ENCODE measurements at regions not wholly inside any gene's neighbourhood (a gene's known extent, or its start where the extent isn't known, plus 50 kb on each side); places are given as distances from the start of the nearest gene placed in this dataset.

DNA sequence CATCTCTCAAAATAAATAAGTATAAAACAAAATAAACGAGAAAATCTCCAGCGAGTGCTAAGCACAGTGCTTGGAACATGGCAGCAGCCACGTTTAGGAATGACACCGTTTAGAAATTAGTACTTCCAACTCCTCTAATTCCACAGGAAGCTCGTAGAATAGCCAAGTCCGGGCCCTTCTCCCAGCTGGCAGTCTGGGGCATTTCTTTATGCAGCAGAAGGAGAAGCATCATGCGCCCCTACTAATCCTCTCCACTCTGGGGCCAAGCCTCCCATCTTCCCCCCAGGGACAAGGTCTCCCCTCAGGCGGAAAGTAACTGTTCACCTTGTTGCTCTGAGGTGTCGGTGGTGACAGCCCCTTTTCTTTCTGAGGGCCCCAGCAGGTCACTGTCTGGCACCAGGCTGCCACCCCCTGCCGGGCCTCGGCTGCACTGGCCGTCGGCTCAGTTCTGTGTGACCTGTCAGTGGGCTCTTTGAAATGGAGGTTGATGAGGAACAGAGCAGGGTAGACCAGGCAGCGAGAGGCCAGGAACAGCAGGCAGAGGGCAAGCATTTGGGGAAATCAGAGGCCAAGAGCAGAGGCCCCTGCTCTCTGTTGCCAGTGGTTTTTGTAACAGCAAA, 113.5 kb upstream of the WWC1 start:
- no peak overlapping the region for H3K4me3 ChIP-seq (ENCODE audit: low read length)
- no peak for TF ChIP-seq ZNF274 (IDR thresholded peaks at IDR 0.05; ENCODE audit: low read depth, low read length)

GRCh38 chr5:168179192-168179593, 112.3 kb upstream of the WWC1 start:
- no peak overlapping the region for H3K4me3 ChIP-seq (ENCODE audit: low read length)
- TF ChIP-seq ZNF274 (IDR thresholded peaks at IDR 0.05; ENCODE audit: low read depth, low read length), result no peak

- TF ChIP-seq ZNF274 (IDR thresholded peaks at IDR 0.05; ENCODE audit: low read depth, low read length), result no peak
- H3K4me3 ChIP-seq (ENCODE audit: low read length), result no peak overlapping the region
Measured at GRCh38 chr5:168182269-168182668, 109.2 kb upstream of the WWC1 start.

- TF ChIP-seq ZNF274 (IDR thresholded peaks at IDR 0.05; ENCODE audit: low read depth, low read length), result no peak
Measured at GRCh38 chr5:168184103-168184502, 107.3 kb upstream of the WWC1 start.

GRCh38 chr5:168186289-168187074, 105.0 kb upstream of the WWC1 start:
- TF ChIP-seq ZNF274 (IDR thresholded peaks at IDR 0.05; ENCODE audit: low read depth, low read length), result no peak
- H3K4me3 ChIP-seq (ENCODE audit: low read length), result no peak overlapping the region

More at GRCh38 chr5:168184103-168184502, 107.3 kb upstream of the WWC1 start:
- no peak overlapping the region for H3K4me3 ChIP-seq (ENCODE audit: low read length)

DNA sequence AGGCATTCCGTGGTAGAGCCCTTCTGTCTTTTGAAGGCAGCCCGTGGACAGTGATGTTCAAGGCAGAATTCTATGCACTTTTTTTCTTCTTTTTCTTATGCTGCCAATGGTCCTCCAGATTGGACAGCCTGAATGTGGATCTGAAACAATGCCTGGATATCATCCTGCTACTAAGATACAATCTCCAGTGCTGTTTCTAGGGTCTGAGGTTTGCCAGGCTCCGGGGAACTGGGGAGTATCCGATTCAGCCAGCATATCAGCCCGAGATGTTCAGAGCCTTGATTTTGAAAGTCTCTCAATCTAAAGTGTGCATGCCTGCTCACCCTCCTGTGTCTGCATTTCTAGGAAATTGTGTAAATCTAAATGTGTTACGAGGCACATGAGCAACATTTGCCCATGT, 103.8 kb upstream of the WWC1 start:
- H3K4me3 ChIP-seq (ENCODE audit: low read length), result no peak overlapping the region
- TF ChIP-seq ZNF274 (IDR thresholded peaks at IDR 0.05; ENCODE audit: low read depth, low read length), result no peak

GRCh38 chr5:168188182-168188581, 103.3 kb upstream of the WWC1 start:
- no peak overlapping the region for H3K4me3 ChIP-seq (ENCODE audit: low read length)
- TF ChIP-seq ZNF274 (IDR thresholded peaks at IDR 0.05; ENCODE audit: low read depth, low read length), result no peak

- no peak overlapping the region for H3K4me3 ChIP-seq (ENCODE audit: low read length)
- no peak for TF ChIP-seq ZNF274 (IDR thresholded peaks at IDR 0.05; ENCODE audit: low read depth, low read length)
Measured at GRCh38 chr5:168192120-168192519, 99.3 kb upstream of the WWC1 start.

DNA sequence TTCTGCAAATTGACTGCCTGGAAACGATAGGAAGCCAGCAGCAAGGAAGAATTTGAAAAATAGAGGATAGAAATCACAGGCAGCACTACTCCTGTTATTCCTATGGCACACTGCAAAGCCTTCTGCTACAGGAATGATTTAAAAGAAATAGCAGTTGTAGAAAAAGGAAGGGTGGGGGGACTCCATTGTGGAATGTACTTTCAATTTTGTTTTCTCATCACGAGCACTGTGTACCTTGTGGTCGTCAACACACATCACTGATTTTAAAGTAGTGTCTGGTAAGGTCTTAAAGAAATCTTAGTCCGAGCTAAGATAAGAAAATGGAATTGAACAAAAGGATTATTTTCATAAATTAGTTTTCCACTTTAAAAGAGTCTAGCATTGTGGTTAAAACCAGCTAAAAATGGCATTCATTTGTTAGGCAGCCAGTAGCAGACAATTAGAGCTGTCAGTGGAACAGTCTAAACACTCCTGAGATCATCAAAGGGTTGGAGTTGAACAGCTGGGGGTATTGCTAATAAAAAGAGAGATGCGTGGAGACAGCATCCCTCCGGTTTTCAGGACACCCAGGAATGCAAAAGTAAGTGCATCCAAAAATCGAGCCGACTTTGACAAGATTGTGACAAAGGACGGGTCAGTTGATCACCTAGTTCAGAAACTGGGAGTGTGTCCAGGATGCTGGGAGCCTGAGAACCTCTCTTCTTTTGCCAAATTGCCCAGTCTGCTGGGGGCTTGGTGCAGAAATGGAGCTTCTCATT, 97.8 kb upstream of the WWC1 start:
- no peak overlapping the region for H3K4me3 ChIP-seq (ENCODE audit: low read length)
- TF ChIP-seq ZNF274 (IDR thresholded peaks at IDR 0.05; ENCODE audit: low read depth, low read length), result no peak

- TF ChIP-seq ZNF274 (IDR thresholded peaks at IDR 0.05; ENCODE audit: low read depth, low read length), result no peak
Measured at GRCh38 chr5:168195110-168195509, 96.3 kb upstream of the WWC1 start.

GRCh38 chr5:168198359-168198758, 93.1 kb upstream of the WWC1 start:
- H3K4me3 ChIP-seq (ENCODE audit: low read length), result no peak overlapping the region
- TF ChIP-seq ZNF274 (IDR thresholded peaks at IDR 0.05; ENCODE audit: low read depth, low read length), result no peak

More at GRCh38 chr5:168195110-168195509, 96.3 kb upstream of the WWC1 start:
- no peak overlapping the region for H3K4me3 ChIP-seq (ENCODE audit: low read length)

- TF ChIP-seq ZNF274 (IDR thresholded peaks at IDR 0.05; ENCODE audit: low read depth, low read length), result no peak
- H3K4me3 ChIP-seq (ENCODE audit: low read length), result no peak overlapping the region
Measured at GRCh38 chr5:168202996-168203395, 88.4 kb upstream of the WWC1 start.

GRCh38 chr5:168204165-168204564, 87.3 kb upstream of the WWC1 start:
- no peak for TF ChIP-seq ZNF274 (IDR thresholded peaks at IDR 0.05; ENCODE audit: low read depth, low read length)

DNA sequence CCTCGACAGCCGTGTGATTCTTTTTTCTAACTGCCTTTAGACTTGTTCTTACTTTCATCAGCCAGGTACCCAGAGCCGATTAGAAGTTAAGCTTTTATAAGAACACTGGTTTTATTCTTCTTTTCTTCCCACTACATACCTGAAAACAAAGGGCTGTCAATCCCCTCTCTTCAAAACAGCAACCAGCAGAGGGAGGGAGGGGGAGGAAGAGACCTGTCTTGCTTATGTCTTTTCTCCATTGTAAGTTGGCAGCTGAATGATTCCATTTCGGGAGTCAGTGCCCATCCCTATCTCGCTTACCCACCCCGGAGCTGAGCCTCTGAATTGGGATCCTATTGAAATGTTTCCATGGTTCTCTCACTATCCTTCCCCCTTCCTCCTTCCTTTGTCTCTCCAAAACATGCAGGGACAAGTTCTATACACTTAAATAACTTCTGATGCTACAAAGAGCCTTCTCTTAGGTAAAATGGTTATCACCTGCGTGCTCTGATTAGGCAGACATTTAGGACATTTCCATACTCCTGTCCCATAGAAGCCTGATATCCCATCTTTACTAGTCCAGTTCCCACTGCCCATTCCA, 83.9 kb upstream of the WWC1 start:
- no peak overlapping the region for H3K4me3 ChIP-seq (ENCODE audit: low read length)
- TF ChIP-seq ZNF274 (IDR thresholded peaks at IDR 0.05; ENCODE audit: low read depth, low read length), result no peak

More at GRCh38 chr5:168204165-168204564, 87.3 kb upstream of the WWC1 start:
- no peak overlapping the region for H3K4me3 ChIP-seq (ENCODE audit: low read length)
